ENCODE measurements at regions not wholly inside any gene's neighbourhood (a gene's known extent, or its start where the extent isn't known, plus 50 kb on each side); places are given as distances from the start of the nearest gene placed in this dataset.

GRCh38 chr4:187929024-187929423 lies 66.5 kb upstream of the ZFP42 start:
- DNase-seq (ENCODE audit: low spot score) = no peak
- TF ChIP-seq, protein P1, sequence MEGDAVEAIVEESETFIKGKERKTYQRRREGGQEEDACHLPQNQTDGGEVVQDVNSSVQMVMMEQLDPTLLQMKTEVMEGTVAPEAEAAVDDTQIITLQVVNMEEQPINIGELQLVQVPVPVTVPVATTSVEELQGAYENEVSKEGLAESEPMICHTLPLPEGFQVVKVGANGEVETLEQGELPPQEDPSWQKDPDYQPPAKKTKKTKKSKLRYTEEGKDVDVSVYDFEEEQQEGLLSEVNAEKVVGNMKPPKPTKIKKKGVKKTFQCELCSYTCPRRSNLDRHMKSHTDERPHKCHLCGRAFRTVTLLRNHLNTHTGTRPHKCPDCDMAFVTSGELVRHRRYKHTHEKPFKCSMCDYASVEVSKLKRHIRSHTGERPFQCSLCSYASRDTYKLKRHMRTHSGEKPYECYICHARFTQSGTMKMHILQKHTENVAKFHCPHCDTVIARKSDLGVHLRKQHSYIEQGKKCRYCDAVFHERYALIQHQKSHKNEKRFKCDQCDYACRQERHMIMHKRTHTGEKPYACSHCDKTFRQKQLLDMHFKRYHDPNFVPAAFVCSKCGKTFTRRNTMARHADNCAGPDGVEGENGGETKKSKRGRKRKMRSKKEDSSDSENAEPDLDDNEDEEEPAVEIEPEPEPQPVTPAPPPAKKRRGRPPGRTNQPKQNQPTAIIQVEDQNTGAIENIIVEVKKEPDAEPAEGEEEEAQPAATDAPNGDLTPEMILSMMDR (IDR thresholded peaks at IDR 0.05; ENCODE audit: extremely low read depth, insufficient read depth, missing control alignments) = no peak
- in situ Hi-C loops (cut with MboI; ENCODE audit: low pct_unique_long_range_greater_than_20kb, low sequenced_read_pairs, unreplicated experiment) = no loop called here

- TF ChIP-seq, protein P1 (IDR thresholded peaks at IDR 0.05; ENCODE audit: extremely low read depth, insufficient read depth, missing control alignments) = no peak
These were observed 60.8 kb upstream of the ZFP42 start for GRCh38 chr4:187934766-187935165.

DNA sequence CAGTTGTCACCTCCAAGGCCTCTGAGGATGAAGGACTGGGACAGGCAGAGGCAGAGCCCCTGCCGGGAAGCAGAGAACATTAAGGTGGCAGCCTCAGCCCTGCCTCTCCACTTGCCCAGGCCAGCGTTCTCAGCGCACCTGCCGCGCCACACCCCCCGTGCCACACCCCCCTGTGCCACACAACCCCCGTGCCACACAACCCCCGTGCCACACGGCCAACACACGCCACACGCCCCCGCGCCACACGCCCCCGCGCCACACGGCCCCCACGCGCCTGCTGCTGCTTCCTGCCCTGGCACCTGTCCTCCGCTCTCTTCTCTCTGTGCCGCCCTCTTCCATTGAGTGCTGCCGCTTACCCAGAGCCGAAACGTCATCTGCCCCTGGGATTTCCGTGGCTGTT lies 58.0 kb upstream of the ZFP42 start:
- DNase-seq (ENCODE audit: low spot score) = no peak
- in situ Hi-C loops (cut with MboI; ENCODE audit: low pct_unique_long_range_greater_than_20kb, low sequenced_read_pairs, unreplicated experiment) = no loop called here

More at GRCh38 chr4:187934766-187935165, 60.8 kb upstream of the ZFP42 start:
- in situ Hi-C loops (cut with MboI; ENCODE audit: low pct_unique_long_range_greater_than_20kb, low sequenced_read_pairs, unreplicated experiment) = no loop called here
- no peak for DNase-seq (ENCODE audit: low spot score)

GRCh38 chr4:187940299-187940698 lies 55.3 kb upstream of the ZFP42 start:
- TF ChIP-seq, protein P1 (IDR thresholded peaks at IDR 0.05; ENCODE audit: extremely low read depth, insufficient read depth, missing control alignments) = no peak
- in situ Hi-C loops (cut with MboI; ENCODE audit: low pct_unique_long_range_greater_than_20kb, low sequenced_read_pairs, unreplicated experiment) = no loop called here
- DNase-seq (ENCODE audit: low spot score) = no peak

More for the DNA sequence above, 58.0 kb upstream of the ZFP42 start:
- TF ChIP-seq, protein P1 (IDR thresholded peaks at IDR 0.05; ENCODE audit: extremely low read depth, insufficient read depth, missing control alignments) = no peak

- in situ Hi-C loops (cut with MboI; ENCODE audit: low pct_unique_long_range_greater_than_20kb, low sequenced_read_pairs, unreplicated experiment) = no loop called here
- TF ChIP-seq, protein P1 (IDR thresholded peaks at IDR 0.05; ENCODE audit: extremely low read depth, insufficient read depth, missing control alignments) = no peak
- no peak for DNase-seq (ENCODE audit: low spot score)
These were observed 52.6 kb upstream of the ZFP42 start for GRCh38 chr4:187942968-187943367.

DNA sequence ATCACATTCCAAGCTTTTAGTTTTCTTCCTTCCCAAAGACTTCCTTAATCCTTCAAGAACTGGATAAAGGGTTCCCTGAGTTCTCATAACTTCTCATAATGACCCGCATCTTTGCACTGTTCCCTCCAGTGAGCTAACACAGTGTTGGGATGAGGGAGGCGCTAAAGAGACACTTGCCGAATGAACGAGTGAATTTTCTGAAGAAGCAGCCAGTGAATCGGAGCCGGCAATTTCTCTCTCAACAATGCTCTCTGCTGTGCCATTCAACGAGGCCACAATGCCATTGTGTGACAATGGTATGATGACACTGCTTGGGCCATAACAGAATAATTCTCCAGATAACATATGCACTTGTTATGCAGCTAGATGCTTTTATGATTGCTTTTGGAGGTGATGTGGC lies 51.4 kb upstream of the ZFP42 start:
- no peak for DNase-seq (ENCODE audit: low spot score)
- in situ Hi-C loops (cut with MboI; ENCODE audit: low pct_unique_long_range_greater_than_20kb, low sequenced_read_pairs, unreplicated experiment) = no loop called here
- TF ChIP-seq, protein P1 (IDR thresholded peaks at IDR 0.05; ENCODE audit: extremely low read depth, insufficient read depth, missing control alignments) = no peak

Data from GM13977 (cell line).